Hypothalamus (tissue), 51 donors: ENCODE measurements at regions not wholly inside any gene's neighbourhood (a gene's known extent, or its start where the extent isn't known, plus 50 kb on each side); places are given as distances from the start of the nearest gene placed in this dataset.

ENCODE experiments used
- DNase-seq, 51 donors: peaks; one replicate each; lab custom pipeline; 2025; lab: John Stamatoyannopoulos, UW

DNA sequence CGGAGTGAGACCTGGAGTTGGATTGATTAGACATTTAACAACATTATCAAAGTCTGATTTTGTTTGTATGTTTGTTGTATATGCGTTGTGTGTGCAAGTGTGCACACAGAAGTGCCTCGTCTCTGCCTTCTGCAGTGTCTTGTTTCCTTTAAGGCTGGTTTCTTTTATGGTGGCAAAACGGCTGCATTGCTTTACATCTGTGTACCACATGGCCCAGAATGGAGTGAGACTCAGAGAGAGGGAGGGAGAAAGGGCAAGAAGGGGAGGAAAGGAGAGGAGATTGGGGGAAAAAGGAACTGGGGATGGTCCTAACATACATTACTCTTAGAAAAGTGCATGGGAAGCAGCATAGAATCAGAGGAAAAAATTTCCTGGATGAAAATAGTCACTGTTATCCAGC is 99.7 kb upstream of the WLS start:
- no peak for DNase-seq

DNA sequence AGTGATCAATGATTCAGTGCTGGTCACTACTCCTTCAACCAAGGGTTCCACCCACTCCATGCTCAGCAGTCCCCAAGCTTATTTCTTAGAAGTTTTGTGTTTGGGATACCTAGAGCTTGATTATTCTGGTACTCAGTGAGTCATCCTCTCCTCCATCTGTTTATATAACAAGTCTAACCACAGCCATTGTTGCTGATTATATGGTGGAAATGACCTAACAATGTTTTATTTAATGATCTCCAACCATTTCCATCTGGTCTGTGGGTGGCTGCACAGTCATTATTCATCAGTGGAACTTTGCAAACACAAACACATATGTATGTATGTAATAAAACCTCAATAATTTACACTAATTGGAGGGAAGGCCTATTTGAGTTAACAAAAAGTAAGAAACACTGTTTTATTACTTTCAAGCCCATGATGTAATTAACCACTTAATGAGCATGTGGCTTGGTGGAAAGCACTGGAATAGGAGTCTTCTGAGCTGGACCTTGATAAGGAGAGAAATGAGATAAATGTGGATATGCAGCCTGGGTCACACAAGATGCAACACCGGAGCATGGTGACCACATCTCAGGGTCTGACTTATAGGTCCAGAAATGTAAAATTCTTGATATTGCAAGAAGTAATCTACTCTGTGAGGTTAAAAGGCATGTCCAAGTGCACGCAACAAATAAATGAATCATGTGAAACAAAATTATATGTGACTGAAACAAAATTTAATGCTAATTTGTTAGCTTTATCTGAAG is 99.0 kb upstream of the WLS start:
- no peak for DNase-seq

DNA sequence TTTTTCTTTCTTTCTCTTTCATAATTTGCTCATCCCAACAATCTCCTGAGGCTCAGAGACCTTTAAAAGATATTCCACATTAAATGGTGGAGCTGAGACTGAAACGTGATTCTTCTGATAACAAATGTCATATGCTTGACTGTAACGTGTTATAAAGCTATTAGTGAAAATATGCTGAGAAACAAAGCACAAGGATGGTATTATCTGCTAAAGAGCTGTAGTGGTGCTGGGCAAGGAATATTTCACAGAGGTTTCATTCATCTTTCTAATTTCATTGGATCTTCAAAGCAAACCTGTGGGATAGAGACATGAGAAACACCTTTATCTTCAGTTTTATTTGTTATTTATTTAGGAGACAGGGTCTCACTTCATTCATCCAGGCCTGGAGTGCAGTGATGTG is 98.1 kb upstream of the WLS start:
- no peak for DNase-seq

- no peak for DNase-seq
These were observed 96.9 kb upstream of the WLS start for GRCh38 chr1:68329096-68329835.

GRCh38 chr1:68328490-68328889 is 96.2 kb upstream of the WLS start:
- no peak for DNase-seq

DNA sequence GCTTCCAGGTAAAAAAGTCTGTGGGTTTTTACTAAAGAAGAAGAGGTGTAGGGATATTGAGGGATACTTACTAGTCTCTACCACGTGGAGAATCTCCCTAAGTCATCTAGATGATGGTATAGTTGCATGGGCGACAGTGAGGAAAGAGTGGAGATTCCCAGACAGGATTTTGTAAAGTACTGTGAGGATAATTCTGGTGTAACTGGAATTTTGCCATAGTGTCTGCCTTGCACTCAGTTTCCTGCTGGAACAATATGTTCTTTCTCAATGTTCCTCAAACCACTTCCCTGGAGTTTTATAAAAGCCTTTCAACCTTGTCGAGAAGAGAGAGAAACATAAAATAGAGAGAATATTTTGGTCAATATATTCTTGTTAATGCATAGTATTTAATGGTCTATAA is 95.1 kb upstream of the WLS start:
- no peak for DNase-seq

DNA sequence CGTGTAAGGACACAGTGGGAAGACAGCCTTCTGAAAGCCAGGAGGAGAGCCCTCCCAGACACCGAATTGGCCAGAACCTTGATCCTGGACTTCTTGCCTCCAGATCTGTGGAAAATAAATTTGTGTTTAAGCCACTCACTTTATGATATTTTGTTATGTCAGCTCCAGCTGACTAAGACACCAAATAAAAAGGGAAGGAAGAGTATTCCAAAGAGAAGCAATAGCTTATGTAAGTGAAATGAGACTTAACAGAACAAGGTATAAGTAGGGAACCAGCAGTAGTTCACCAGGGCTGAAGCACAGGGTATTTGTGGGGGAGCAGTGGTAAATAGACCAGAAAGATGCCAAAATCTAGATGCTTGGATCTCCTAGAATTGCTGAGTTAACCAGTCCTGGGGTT is 94.2 kb upstream of the WLS start:
- DNase-seq = no peak

DNA sequence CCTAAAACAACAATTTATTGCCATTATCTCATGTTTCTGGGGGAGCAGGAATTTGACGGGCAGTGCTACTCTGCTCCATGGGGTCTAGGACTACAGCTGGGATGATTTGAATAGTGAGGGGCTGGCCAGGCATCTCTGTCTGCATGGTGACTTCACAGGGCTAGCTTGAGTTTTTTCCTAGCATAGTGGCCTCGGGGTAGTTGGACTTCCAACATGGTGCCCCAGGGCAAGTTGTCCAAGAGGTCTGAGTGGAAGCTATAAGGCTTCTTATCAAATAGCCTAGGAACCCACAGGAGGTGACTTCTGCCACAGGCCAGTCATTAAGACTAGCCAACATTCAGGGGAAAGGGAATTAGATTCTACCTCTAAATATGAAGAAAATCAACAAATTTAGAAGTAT is 92.0 kb upstream of the WLS start:
- DNase-seq = no peak

DNA sequence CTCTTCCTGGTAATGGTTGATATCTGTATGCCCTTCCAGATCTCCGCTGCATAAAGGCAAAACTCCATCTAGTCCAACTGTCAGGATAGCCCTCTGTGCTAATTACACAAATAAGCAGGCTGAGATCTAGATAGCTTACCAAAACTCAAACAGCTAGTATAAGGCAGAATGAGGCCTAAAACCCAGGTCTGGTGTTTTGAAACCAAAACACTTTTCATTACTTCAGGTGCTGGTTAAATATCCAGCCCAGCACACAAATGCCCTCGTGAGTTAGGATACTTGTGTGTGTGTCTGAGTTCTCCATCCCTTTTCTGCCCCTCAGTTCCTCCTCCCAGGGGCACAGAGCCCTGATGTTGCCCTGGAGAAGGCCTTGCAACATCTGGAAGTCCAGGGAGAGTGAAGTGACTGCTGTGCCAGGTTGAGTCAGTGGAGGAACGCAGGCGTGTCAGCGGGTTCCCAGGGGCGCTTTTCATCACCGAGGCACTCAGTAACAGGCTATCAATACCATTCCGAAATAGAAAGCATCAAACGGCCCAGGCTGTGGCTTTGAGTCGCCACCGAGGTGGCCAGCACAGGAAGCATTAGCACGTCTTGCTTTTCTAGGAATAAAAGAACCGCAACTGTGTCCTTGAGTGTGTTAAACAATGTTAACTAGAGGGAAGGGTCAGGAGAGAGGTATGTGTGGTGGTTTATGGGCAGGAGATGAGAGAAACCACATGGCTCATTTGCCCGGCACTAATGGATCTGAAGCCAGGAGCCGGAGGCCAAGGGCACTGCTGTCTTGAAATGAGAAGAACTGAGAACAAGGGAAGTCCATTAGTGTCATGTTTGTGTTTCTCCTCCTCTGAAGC is 90.7 kb upstream of the WLS start:
- DNase-seq = no peak

GRCh38 chr1:68322096-68322495 is 89.8 kb upstream of the WLS start:
- DNase-seq = no peak

DNA sequence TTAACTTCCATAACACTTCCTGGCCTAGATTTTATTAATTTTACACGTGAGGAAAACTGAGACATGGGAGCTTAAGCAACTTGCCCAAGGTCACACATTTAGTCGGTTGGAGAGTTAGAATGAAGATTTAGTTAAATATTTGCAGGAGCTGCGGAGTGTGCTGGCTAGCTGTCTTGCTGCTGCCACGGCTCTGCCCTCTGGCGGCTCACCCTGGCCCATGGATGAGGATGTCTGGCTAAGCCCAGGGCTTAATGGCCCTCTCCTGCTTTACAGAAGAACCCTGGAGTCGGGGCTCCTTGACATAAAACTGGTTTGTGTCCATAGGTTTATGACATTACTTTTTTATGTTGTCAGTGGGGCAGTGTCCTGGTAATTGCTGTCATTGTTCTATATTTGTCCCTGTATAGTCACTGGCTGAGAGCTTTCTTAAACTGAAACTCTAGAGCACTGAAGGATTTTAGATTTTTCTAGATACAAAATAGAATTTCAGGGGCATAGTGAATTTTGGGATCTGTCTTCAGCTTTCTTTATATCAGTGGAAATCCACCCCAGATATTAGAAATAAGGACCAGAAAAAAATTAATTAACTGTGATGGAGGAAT is 88.9 kb upstream of the WLS start:
- peak in 36 of 51 donors; percentile 2 to 71 (median 31) for DNase-seq

- DNase-seq = no peak
These were observed 88.0 kb upstream of the WLS start for GRCh38 chr1:68320349-68320748.

DNA sequence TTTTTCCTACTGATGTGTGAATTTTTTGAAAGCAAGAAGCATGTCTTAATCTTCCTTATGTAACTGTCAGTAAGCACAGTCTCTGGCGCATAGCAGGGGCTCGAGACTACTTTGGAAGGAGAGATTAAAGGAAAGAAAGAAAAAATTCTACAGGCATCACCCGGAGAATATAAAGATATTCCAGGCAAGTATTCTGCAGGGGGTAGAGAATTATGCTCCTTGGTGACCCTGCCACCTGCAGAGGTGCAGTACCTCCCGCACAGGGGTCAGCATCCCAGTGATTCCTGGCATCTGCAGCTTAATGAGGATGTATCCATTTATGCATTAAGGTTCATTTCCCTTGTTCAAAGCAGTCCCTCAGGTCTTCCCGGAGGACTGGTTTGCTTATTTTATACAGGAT is 87.6 kb upstream of the WLS start:
- DNase-seq = no peak

DNA sequence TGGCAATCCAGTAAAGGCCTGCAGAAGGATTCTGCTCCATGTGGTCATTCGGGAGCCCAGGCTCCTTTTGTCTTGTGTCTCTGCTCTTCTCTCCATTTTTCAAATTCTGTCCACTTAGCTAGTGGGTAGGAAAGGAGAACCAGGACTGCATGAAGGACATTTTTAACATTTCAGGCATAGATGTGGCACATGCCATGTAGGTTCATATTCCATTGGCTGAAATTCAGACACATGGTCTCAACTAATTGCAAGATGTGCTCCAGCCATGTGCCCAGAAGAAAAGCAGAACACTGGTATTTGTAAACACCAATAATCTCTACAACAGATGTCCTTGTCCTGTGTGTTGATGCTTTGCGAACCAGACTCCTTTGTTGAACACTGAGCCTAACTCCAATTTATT is 85.2 kb upstream of the WLS start:
- DNase-seq = no peak

- DNase-seq = no peak
These were observed 81.9 kb upstream of the WLS start for GRCh38 chr1:68314151-68314780.

GRCh38 chr1:68313735-68314134 is 81.4 kb upstream of the WLS start:
- DNase-seq = no peak

GRCh38 chr1:68308034-68308433 is 75.7 kb upstream of the WLS start:
- DNase-seq = no peak

DNA sequence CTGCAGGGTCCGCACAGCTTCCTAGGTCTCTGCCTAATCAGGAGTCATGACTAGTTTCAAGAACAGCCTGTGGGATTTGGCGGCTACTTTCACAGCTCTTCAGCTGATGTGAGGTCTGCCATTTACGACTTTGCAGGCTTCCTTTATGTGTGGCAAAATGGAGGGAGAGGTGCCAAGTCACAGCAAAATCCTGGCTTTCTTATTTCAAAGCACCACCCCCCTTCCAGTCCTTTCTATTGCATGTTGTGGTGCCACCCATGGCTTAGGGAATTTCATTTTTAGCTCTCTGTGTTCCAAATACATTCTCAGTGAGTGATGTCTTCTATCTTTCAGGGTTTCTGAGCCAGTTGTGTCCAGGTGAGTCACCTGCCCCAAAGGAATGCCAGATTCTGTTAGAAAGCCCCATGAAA is 75.1 kb upstream of the WLS start:
- DNase-seq = peak in 3 of 51 donors; percentile 4 to 21 (median 11)

- DNase-seq = no peak
These were observed 69.2 kb upstream of the WLS start for GRCh38 chr1:68301471-68302001.

DNA sequence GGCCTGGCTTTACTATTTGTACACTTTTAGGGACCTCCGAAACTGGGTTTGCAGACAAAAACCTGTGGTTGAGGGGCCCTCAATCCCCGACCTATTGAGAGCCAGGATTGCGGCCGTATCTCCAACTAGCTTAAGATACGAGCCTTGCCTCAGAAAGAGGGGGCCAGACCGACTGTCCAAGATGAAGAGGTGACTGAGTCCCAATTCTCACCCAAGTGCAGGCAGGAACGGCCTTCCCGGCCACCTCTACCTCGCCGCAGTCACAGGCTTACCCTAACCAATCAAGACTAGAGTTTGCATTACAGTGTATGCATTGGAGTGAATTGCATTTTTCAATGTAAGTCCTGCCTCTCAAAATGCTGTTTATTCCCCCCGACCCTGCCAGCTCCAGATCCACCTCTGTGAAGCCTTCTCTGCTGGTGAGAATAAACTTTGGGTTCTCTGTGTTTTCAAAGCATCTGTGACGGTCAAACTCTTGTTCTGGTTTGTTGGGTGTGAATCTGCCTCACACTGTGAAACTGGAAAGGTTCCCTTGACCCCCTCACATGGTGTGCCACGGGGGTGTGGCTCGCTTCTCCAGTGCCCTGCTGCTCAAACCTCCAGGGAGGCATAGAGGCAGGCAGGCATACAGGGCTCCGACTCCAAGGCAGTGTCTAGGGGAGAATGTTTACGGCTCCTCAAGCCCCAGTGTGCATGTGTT is 62.2 kb upstream of the WLS start:
- peak in 1 of 51 donors; percentile 8 for DNase-seq
